NOMO-1 treated with DMSO at 0.1 percent for 48 hours (cell line): ENCODE measurements at regions not wholly inside any gene's neighbourhood (a gene's known extent, or its start where the extent isn't known, plus 50 kb on each side); places are given as distances from the start of the nearest gene placed in this dataset.
A peak's percentile ranks its signal among the peaks of the same experiment; 100 is the strongest.
"Not testable (repeated sequence)": the region's sequence is repeated elsewhere in the genome, so short reads cannot be mapped to it uniquely, and the experiment has no call there.

Source experiments
- DNase-seq: peaks from one replicate; lab custom pipeline; 2025; ENCODE audit not compliant: unreplicated experiment; lab: John Stamatoyannopoulos, UW

GRCh38 chr15:60255390-60255789 lies 142.4 kb downstream of the ANXA2 start:
- DNase-seq: peak; percentile 19

GRCh38 chr15:60257591-60258159 lies 140.1 kb downstream of the ANXA2 start:
- DNase-seq: no peak

GRCh38 chr15:60259469-60259868 lies 138.3 kb downstream of the ANXA2 start:
- DNase-seq: no peak

GRCh38 chr15:60264088-60264487 lies 133.7 kb downstream of the ANXA2 start:
- DNase-seq: no peak

- DNase-seq: no peak
Measured at GRCh38 chr15:60264566-60264965, 133.2 kb downstream of the ANXA2 start.

- DNase-seq: no peak
Measured at GRCh38 chr15:60265057-60265456, 132.7 kb downstream of the ANXA2 start.

GRCh38 chr15:60272623-60273022 lies 125.2 kb downstream of the ANXA2 start:
- no peak for DNase-seq

- no peak for DNase-seq
Measured at GRCh38 chr15:60275624-60276023, 122.2 kb downstream of the ANXA2 start.

GRCh38 chr15:60278879-60279278 lies 118.9 kb downstream of the ANXA2 start:
- DNase-seq: no peak

- no peak for DNase-seq
Measured at GRCh38 chr15:60280259-60280658, 117.5 kb downstream of the ANXA2 start.

GRCh38 chr15:60283936-60284335 lies 113.8 kb downstream of the ANXA2 start:
- DNase-seq: no peak

GRCh38 chr15:60295901-60296300 lies 101.9 kb downstream of the ANXA2 start:
- not testable (repeated sequence) for DNase-seq

- DNase-seq: no peak
Measured at GRCh38 chr15:60297047-60297446, 100.7 kb downstream of the ANXA2 start.
